ENCODE measurements at regions not wholly inside any gene's neighbourhood (a gene's known extent, or its start where the extent isn't known, plus 50 kb on each side); places are given as distances from the start of the nearest gene placed in this dataset.

GRCh38 chr15:56856934-56857333 lies 61.5 kb upstream of the TCF12 start:
- TF ChIP-seq CTCF (IDR thresholded peaks at IDR 0.05) (no peak), POLR2A (IDR thresholded peaks at IDR 0.05) (no peak)
